Liver (tissue), 8 donors: ENCODE measurements at regions not wholly inside any gene's neighbourhood (a gene's known extent, or its start where the extent isn't known, plus 50 kb on each side); places are given as distances from the start of the nearest gene placed in this dataset.

Source experiments
- DNase-seq: peaks from one replicate; pipeline ENCODE4 v3.0.0-alpha.2; 2017; ENCODE audit warnings: low spot score
- H3K27ac ChIP-seq, 2 donors: one replicate each; pipeline ENCODE4 v1.7.0; 2013; ENCODE audit warnings: inconsistent platforms in 2 of 2, low read length in 2 of 2, control low read depth in 1 of 2, low read depth in 1 of 2, mild to moderate bottlenecking in 1 of 2
- H3K27me3 ChIP-seq, 4 donors: one replicate each; pipeline versions ENCODE4 v1.6.1 to v1.7.0; 2013; ENCODE audit warnings: low read length in 3 of 4, inconsistent platforms in 1 of 4, mild to moderate bottlenecking in 1 of 4, moderate library complexity in 1 of 4; ENCODE audit not compliant: control insufficient read depth in 4 of 4, insufficient read depth in 4 of 4
- H3K36me3 ChIP-seq, 4 donors: one replicate each; pipeline versions ENCODE4 v1.6.1 to v1.7.0; 2013; ENCODE audit warnings: low read length in 3 of 4, mild to moderate bottlenecking in 3 of 4, low read depth in 1 of 4, moderate library complexity in 1 of 4; ENCODE audit not compliant: control insufficient read depth in 4 of 4, insufficient read depth in 3 of 4
- H3K4me1 ChIP-seq, 4 donors: one replicate each; pipeline versions ENCODE4 v1.6.1 to v1.7.0; 2013; ENCODE audit warnings: low read length in 3 of 4, mild to moderate bottlenecking in 3 of 4, moderate library complexity in 1 of 4; ENCODE audit not compliant: control insufficient read depth in 4 of 4, insufficient read depth in 4 of 4
- H3K4me3 ChIP-seq, 3 donors: one replicate each; pipeline versions ENCODE4 v1.6.1 to v1.7.0; 2013; ENCODE audit warnings: low read length in 3 of 3, control low read depth in 1 of 3, low read depth in 1 of 3, mild to moderate bottlenecking in 1 of 3
- H3K9ac ChIP-seq, 2 donors: one replicate each; pipeline ENCODE4 v1.7.0; 2013; ENCODE audit warnings: low read length in 2 of 2, mild to moderate bottlenecking in 2 of 2, moderate library complexity in 2 of 2, control low read depth in 1 of 2, low read depth in 1 of 2
- H3K9me3 ChIP-seq, 4 donors: one replicate each; pipeline versions ENCODE4 v1.6.1 to v1.7.0; 2013; ENCODE audit warnings: low read length in 3 of 4; ENCODE audit not compliant: control insufficient read depth in 4 of 4
- ATF3 ChIP-seq: IDR thresholded peaks from 2 replicates; pipeline ENCODE4 v1.6.1; 2016; ENCODE audit warnings: antibody characterized with exemption
- CTCF ChIP-seq: fragments of 150-350 bp; IDR thresholded peaks from 2 replicates; pipeline ENCODE4 v1.5.1; 2017; ENCODE audit warnings: improper control_type of control experiment, low read depth, low read length; ENCODE audit not compliant: missing input control
- EGR1 ChIP-seq, 2 donors: IDR thresholded peaks; 2 replicates each; pipeline ENCODE4 v1.6.1; 2016 to 2018; ENCODE audit warnings: antibody characterized with exemption in 2 of 2, low read depth in 2 of 2
- FOXA1 ChIP-seq: IDR thresholded peaks from 2 replicates; pipeline ENCODE4 v1.6.1; 2016; ENCODE audit warnings: antibody characterized with exemption
- FOXA2 ChIP-seq: IDR thresholded peaks from 2 replicates; pipeline ENCODE4 v1.6.1; 2016; ENCODE audit warnings: antibody characterized with exemption
- GABPA ChIP-seq, 2 donors: IDR thresholded peaks in 1 of 2; conservative IDR thresholded peaks in 1 of 2; 2 replicates each; pipeline ENCODE4 v1.6.1; 2016; ENCODE audit warnings: antibody characterized with exemption in 2 of 2, mild to moderate bottlenecking in 1 of 2, moderate library complexity in 1 of 2
- HNF4A ChIP-seq, 2 donors: conservative IDR thresholded peaks; 2 replicates each; pipeline ENCODE4 v1.6.1; 2016; ENCODE audit warnings: antibody characterized with exemption in 2 of 2, mild to moderate bottlenecking in 2 of 2
- JUND ChIP-seq, 2 donors: IDR thresholded peaks; 2 replicates each; pipeline ENCODE4 v1.6.1; 2016; ENCODE audit warnings: antibody characterized with exemption in 2 of 2
- MAX ChIP-seq: IDR thresholded peaks from 2 replicates; pipeline ENCODE4 v1.6.1; 2016; ENCODE audit warnings: antibody characterized with exemption
- NR2F2 ChIP-seq: IDR thresholded peaks from 2 replicates; pipeline ENCODE4 v1.6.1; 2016; ENCODE audit warnings: antibody characterized with exemption
- RAD21 ChIP-seq, 2 donors: IDR thresholded peaks; 2 replicates each; pipeline ENCODE4 v1.6.1; 2016; ENCODE audit warnings: antibody characterized with exemption in 2 of 2, mild to moderate bottlenecking in 2 of 2
- REST ChIP-seq: IDR thresholded peaks from 2 replicates; pipeline ENCODE4 v1.6.1; 2016; ENCODE audit warnings: antibody characterized with exemption, mild to moderate bottlenecking
- RXRA ChIP-seq, 2 donors: IDR thresholded peaks; 2 replicates each; pipeline ENCODE4 v1.6.1; 2017 to 2018; ENCODE audit warnings: antibody characterized with exemption in 2 of 2, mild to moderate bottlenecking in 1 of 2
- SP1 ChIP-seq: IDR thresholded peaks from 2 replicates; pipeline ENCODE4 v1.6.1; 2018; ENCODE audit warnings: antibody characterized with exemption, mild to moderate bottlenecking
- TAF1 ChIP-seq: conservative IDR thresholded peaks from 2 replicates; pipeline ENCODE4 v1.6.1; 2016; ENCODE audit warnings: antibody characterized with exemption, mild to moderate bottlenecking
- YY1 ChIP-seq: IDR thresholded peaks from 2 replicates; pipeline ENCODE4 v1.6.1; 2016; ENCODE audit warnings: antibody characterized with exemption, mild to moderate bottlenecking
- ZBTB33 ChIP-seq: IDR thresholded peaks from 2 replicates; pipeline ENCODE4 v1.6.1; 2016; ENCODE audit warnings: antibody characterized with exemption
- WGBS: extraction: QIAGEN DNeasy Blood & Tissue Kit; methylation state at CpG from one replicate; pipeline ENCODE4 v1.1.7; 2013; 5-methylcytosine and 5-hydroxymethylcytosine counted together
- donor health status: healthy.
- donor health status: healthy.
- donor health status: healthy.
- donor health status: healthy.
- donor health status: healthy.

- no peak overlapping the region for H3K27ac ChIP-seq
- TF ChIP-seq TAF1 (no peak), CTCF (no peak), SP1 (no peak)
- WGBS: 41% methylated on average over 2 of the region's 2 CpGs
- H3K36me3 ChIP-seq: no peaks in the 10 kb centered on the region
- H3K4me3 ChIP-seq: no peak overlapping the region
- no peaks in the 10 kb centered on the region for H3K9me3 ChIP-seq
- H3K4me1 ChIP-seq: no peaks in the 10 kb centered on the region
- no peaks in the 10 kb centered on the region for H3K27me3 ChIP-seq
- no peak overlapping the region for H3K9ac ChIP-seq
- DNase-seq: no peak
Observed at GRCh38 chr12:17456486-17456885, 633.5 kb downstream of the RERGL start.

- peaks cover 0 to 3% (median 1%) of the 10 kb centered on the region in 4 donors for H3K9me3 ChIP-seq
- no peak for DNase-seq
- no peaks in the 10 kb centered on the region for H3K4me1 ChIP-seq
- H3K27ac ChIP-seq: no peak overlapping the region
- TF ChIP-seq RAD21 (IDR thresholded peaks at IDR 0.05) (no peak), REST (no peak), ZBTB33 (no peak), GABPA (IDR thresholded peaks at IDR 0.05 in 1 of 2, conservative IDR thresholded peaks at IDR 0.05 in 1 of 2) (no peak), FOXA1 (no peak), NR2F2 (no peak), JUND (IDR thresholded peaks at IDR 0.05) (no peak), SP1 (no peak), RXRA (IDR thresholded peaks at IDR 0.05) (no peak), HNF4A (conservative IDR thresholded peaks at IDR 0.05) (no peak), FOXA2 (no peak), ATF3 (no peak), YY1 (no peak), MAX (no peak), TAF1 (no peak), CTCF (no peak), EGR1 (IDR thresholded peaks at IDR 0.05; ENCODE audit: low read depth in 2 of 2) (no peak)
- H3K36me3 ChIP-seq: no peaks in the 10 kb centered on the region
- H3K27me3 ChIP-seq: no peaks in the 10 kb centered on the region
- no peak overlapping the region for H3K9ac ChIP-seq
- no peak overlapping the region for H3K4me3 ChIP-seq
Observed at GRCh38 chr12:17438141-17438540, 651.9 kb downstream of the RERGL start.
